ENCODE measurements at regions not wholly inside any gene's neighbourhood (a gene's known extent, or its start where the extent isn't known, plus 50 kb on each side); places are given as distances from the start of the nearest gene placed in this dataset.

DNA sequence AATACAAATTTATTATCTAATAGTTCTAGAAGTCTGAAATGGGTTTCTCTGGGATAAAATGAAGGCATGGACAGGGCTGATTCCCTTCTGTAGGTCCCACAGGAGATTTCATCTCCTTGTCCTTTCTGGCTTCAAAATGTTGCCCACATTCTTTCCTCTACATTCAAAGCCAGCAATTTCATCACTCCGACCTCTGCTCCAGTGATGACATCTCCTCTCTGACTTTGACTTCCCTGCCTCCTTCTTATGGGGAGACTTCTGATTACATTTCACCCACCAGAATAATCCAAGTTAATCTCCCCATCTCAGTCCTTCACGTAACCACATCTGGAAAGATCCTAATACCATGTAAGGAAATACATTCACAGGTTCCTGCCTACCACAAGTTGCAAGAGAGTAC, 358.0 kb upstream of the C1orf87 start:
- Histone ChIP-seq H3K9me3 (ENCODE audit: control insufficient read depth, insufficient read depth, low read depth, low read length) (no peaks in the 10 kb centered on the region), H3K4me2 (ENCODE audit: extremely low read depth, insufficient read depth, low read length) (no peak overlapping the region), H4K20me1 (ENCODE audit: control insufficient read depth, extremely low read depth, insufficient read depth, low read length) (no peaks in the 10 kb centered on the region), H3K4me1 (ENCODE audit: control insufficient read depth, extremely low read depth, insufficient read depth, low read length) (no peaks in the 10 kb centered on the region), H3K36me3 (ENCODE audit: control insufficient read depth, insufficient read depth, low read length) (no peaks in the 10 kb centered on the region), H3K9ac (ENCODE audit: insufficient read depth, low read length) (no peak overlapping the region), H3K4me3 (replicated peaks in 1 of 4; ENCODE audit: control extremely low read depth in 1 of 4, insufficient read depth in 1 of 4, low read depth in 3 of 4, low read length in 4 of 4) (no peak overlapping the region), H3K27me3 (ENCODE audit: control insufficient read depth, insufficient read depth, low read length) (no peaks in the 10 kb centered on the region), H3K79me2 (ENCODE audit: control insufficient read depth, insufficient read depth, low read length) (no peaks in the 10 kb centered on the region), H3K27ac (ENCODE audit: insufficient read depth, low read length) (no peak overlapping the region), H2AFZ (ENCODE audit: low read length) (no peak overlapping the region)
- no peak for TF ChIP-seq EZH2 (IDR thresholded peaks at IDR 0.05; ENCODE audit: low read length, missing control alignments)
- TF ChIP-seq, protein P1, sequence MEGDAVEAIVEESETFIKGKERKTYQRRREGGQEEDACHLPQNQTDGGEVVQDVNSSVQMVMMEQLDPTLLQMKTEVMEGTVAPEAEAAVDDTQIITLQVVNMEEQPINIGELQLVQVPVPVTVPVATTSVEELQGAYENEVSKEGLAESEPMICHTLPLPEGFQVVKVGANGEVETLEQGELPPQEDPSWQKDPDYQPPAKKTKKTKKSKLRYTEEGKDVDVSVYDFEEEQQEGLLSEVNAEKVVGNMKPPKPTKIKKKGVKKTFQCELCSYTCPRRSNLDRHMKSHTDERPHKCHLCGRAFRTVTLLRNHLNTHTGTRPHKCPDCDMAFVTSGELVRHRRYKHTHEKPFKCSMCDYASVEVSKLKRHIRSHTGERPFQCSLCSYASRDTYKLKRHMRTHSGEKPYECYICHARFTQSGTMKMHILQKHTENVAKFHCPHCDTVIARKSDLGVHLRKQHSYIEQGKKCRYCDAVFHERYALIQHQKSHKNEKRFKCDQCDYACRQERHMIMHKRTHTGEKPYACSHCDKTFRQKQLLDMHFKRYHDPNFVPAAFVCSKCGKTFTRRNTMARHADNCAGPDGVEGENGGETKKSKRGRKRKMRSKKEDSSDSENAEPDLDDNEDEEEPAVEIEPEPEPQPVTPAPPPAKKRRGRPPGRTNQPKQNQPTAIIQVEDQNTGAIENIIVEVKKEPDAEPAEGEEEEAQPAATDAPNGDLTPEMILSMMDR (conservative IDR thresholded peaks at IDR 0.05 in 1 of 2, IDR thresholded peaks at IDR 0.05 in 1 of 2; ENCODE audit: low read depth in 1 of 2, low read length in 2 of 2), result no peak
- no peak for DNase-seq (ENCODE audit: low read depth in 2 of 2)

DNA sequence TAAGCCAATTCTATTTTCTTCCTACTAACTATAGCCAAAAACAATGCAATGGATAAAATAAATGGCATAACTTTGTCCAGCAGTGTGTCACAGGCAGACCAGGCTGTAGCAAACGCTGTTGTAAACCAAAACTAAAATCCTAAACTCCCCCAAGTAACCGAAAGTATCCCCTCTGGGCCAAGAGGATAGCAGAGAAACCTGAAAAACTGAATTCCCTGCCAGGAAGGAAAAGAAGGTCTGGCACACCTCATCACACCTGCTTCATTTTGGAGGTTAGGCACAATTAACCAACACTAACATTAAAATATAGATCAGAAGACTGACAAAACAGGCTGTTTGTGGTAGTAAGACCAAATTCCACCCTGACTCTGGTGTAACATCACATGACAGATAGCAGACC, 356.8 kb upstream of the C1orf87 start:
- DNase-seq (ENCODE audit: low read depth in 2 of 2), result no peak
- H2AFZ ChIP-seq (ENCODE audit: low read length), result no peak overlapping the region
- no peak overlapping the region for H3K27ac ChIP-seq (ENCODE audit: insufficient read depth, low read length)
- no peaks in the 10 kb centered on the region for H4K20me1 ChIP-seq (ENCODE audit: control insufficient read depth, extremely low read depth, insufficient read depth, low read length)
- no peaks in the 10 kb centered on the region for H3K79me2 ChIP-seq (ENCODE audit: control insufficient read depth, insufficient read depth, low read length)
- no peaks in the 10 kb centered on the region for H3K36me3 ChIP-seq (ENCODE audit: control insufficient read depth, insufficient read depth, low read length)
- H3K27me3 ChIP-seq (ENCODE audit: control insufficient read depth, insufficient read depth, low read length), result no peaks in the 10 kb centered on the region
- H3K4me1 ChIP-seq (ENCODE audit: control insufficient read depth, extremely low read depth, insufficient read depth, low read length), result no peaks in the 10 kb centered on the region
- H3K4me2 ChIP-seq (ENCODE audit: extremely low read depth, insufficient read depth, low read length), result no peak overlapping the region
- H3K9ac ChIP-seq (ENCODE audit: insufficient read depth, low read length), result no peak overlapping the region
- H3K4me3 ChIP-seq (replicated peaks in 1 of 4; ENCODE audit: control extremely low read depth in 1 of 4, insufficient read depth in 1 of 4, low read depth in 3 of 4, low read length in 4 of 4), result no peak overlapping the region
- TF ChIP-seq EZH2 (IDR thresholded peaks at IDR 0.05; ENCODE audit: low read length, missing control alignments), result no peak
- TF ChIP-seq, protein P1 (conservative IDR thresholded peaks at IDR 0.05 in 1 of 2, IDR thresholded peaks at IDR 0.05 in 1 of 2; ENCODE audit: low read depth in 1 of 2, low read length in 2 of 2), result no peak
- H3K9me3 ChIP-seq (ENCODE audit: control insufficient read depth, insufficient read depth, low read depth, low read length), result no peaks in the 10 kb centered on the region

DNA sequence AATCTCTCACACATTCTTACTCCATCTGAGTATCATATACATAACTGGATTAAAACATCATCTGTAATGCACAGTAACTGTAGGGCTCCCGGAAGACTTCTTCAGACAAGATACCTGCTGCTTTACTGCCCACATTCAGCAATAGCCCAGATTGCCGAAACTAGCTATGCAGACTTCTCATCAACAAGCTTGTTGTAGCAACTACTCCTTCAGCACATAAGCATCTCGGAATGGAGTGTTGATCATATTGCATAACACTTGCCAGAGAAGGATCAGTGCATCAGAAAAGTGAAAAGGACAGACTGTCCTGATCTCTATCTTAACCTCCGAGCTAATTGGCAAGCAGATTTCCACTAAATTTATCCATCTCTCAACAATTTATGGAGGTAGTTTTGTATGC, 354.6 kb upstream of the C1orf87 start:
- Histone ChIP-seq H3K27me3 (ENCODE audit: control insufficient read depth, insufficient read depth, low read length) (no peaks in the 10 kb centered on the region), H3K27ac (ENCODE audit: insufficient read depth, low read length) (no peak overlapping the region), H2AFZ (ENCODE audit: low read length) (no peak overlapping the region), H3K4me2 (ENCODE audit: extremely low read depth, insufficient read depth, low read length) (no peak overlapping the region), H3K9ac (ENCODE audit: insufficient read depth, low read length) (no peak overlapping the region), H3K36me3 (ENCODE audit: control insufficient read depth, insufficient read depth, low read length) (no peaks in the 10 kb centered on the region), H4K20me1 (ENCODE audit: control insufficient read depth, extremely low read depth, insufficient read depth, low read length) (no peaks in the 10 kb centered on the region), H3K4me1 (ENCODE audit: control insufficient read depth, extremely low read depth, insufficient read depth, low read length) (no peaks in the 10 kb centered on the region), H3K79me2 (ENCODE audit: control insufficient read depth, insufficient read depth, low read length) (no peaks in the 10 kb centered on the region), H3K9me3 (ENCODE audit: control insufficient read depth, insufficient read depth, low read depth, low read length) (no peaks in the 10 kb centered on the region), H3K4me3 (replicated peaks in 1 of 4; ENCODE audit: control extremely low read depth in 1 of 4, insufficient read depth in 1 of 4, low read depth in 3 of 4, low read length in 4 of 4) (no peak overlapping the region)
- DNase-seq (ENCODE audit: low read depth in 2 of 2), result peak in 1 of 2 donors; percentile 2
- no peak for TF ChIP-seq EZH2 (IDR thresholded peaks at IDR 0.05; ENCODE audit: low read length, missing control alignments)

Measured in fibroblast of lung (primary cell).